Frontal cortex (tissue), 3 donors: ENCODE measurements at regions not wholly inside any gene's neighbourhood (a gene's known extent, or its start where the extent isn't known, plus 50 kb on each side); places are given as distances from the start of the nearest gene placed in this dataset.

Source experiments
- DNase-seq, 2 donors: peaks; one replicate each; pipeline ENCODE4 v3.0.0; 2012; ENCODE audit warnings: low spot score in 2 of 2
- FAIRE-seq: peaks from 2 replicates; lab custom pipeline; 2012; peaks lifted over from hg19 to GRCh38; lab: Jason Lieb, UNC
- donor health status: control.
- donor health status: control.
- donor health status: control.

- DNase-seq = no peak
- no peak for FAIRE-seq
These were observed 169.5 kb upstream of the STARD13 start for GRCh38 chr13:33454844-33455705.

GRCh38 chr13:33459702-33460101 is 174.1 kb upstream of the STARD13 start:
- no peak for FAIRE-seq
- DNase-seq = no peak

GRCh38 chr13:33462109-33462508 is 176.6 kb upstream of the STARD13 start:
- FAIRE-seq = no peak
- DNase-seq = no peak

GRCh38 chr13:33464345-33464744 is 178.8 kb upstream of the STARD13 start:
- no peak for DNase-seq
- no peak for FAIRE-seq

GRCh38 chr13:33466262-33466661 is 180.7 kb upstream of the STARD13 start:
- DNase-seq (no peak), FAIRE-seq (no peak)

GRCh38 chr13:33467556-33467955 is 182.0 kb upstream of the STARD13 start:
- DNase-seq = no peak
- FAIRE-seq = no peak

- DNase-seq = no peak
- no peak for FAIRE-seq
These were observed 185.6 kb upstream of the STARD13 start for GRCh38 chr13:33471204-33471603.

- FAIRE-seq (no peak), DNase-seq (no peak)
These were observed 186.9 kb upstream of the STARD13 start for GRCh38 chr13:33472446-33472845.

GRCh38 chr13:33479105-33479504 is 193.6 kb upstream of the STARD13 start:
- FAIRE-seq (no peak), DNase-seq (no peak)

- no peak for FAIRE-seq
These were observed 195.0 kb upstream of the STARD13 start for GRCh38 chr13:33480561-33480960.

GRCh38 chr13:33483471-33483870 is 197.9 kb upstream of the STARD13 start:
- DNase-seq (no peak), FAIRE-seq (no peak)

More at GRCh38 chr13:33480561-33480960, 195.0 kb upstream of the STARD13 start:
- no peak for DNase-seq

- DNase-seq = no peak
- peak; percentile 3 for FAIRE-seq
These were observed 199.7 kb upstream of the STARD13 start for GRCh38 chr13:33485247-33485646.

GRCh38 chr13:33487575-33488243 is 202.2 kb upstream of the STARD13 start:
- DNase-seq = peak; percentile 8 to 32
- no peak for FAIRE-seq

- DNase-seq (no peak), FAIRE-seq (no peak)
These were observed 204.0 kb upstream of the STARD13 start for GRCh38 chr13:33489563-33489962.

GRCh38 chr13:33490461-33491327 is 205.1 kb upstream of the STARD13 start:
- DNase-seq (no peak), FAIRE-seq (no peak)

- no peak for DNase-seq
- FAIRE-seq = no peak
These were observed 208.3 kb upstream of the STARD13 start for GRCh38 chr13:33493672-33494365.

- DNase-seq (no peak), FAIRE-seq (no peak)
These were observed 209.1 kb upstream of the STARD13 start for GRCh38 chr13:33494596-33495204.

- FAIRE-seq (no peak), DNase-seq (no peak)
These were observed 210.8 kb upstream of the STARD13 start for GRCh38 chr13:33496336-33496735.

GRCh38 chr13:33497146-33497845 is 211.7 kb upstream of the STARD13 start:
- no peak for DNase-seq
- FAIRE-seq = no peak
